Keratinocyte (primary cell): ENCODE measurements at regions not wholly inside any gene's neighbourhood (a gene's known extent, or its start where the extent isn't known, plus 50 kb on each side); places are given as distances from the start of the nearest gene placed in this dataset.

Source experiments
- DNase-seq: peaks from one replicate; pipeline ENCODE4 v3.0.0-alpha.2; 2011; ENCODE audit warnings: low read depth, missing footprints, low spot score
- FAIRE-seq: peaks from 2 replicates; lab custom pipeline; 2011; peaks lifted over from hg19 to GRCh38; lab: Jason Lieb, UNC
- H2AFZ ChIP-seq: 2 replicates; pipeline ENCODE4 v1.6.0; 2012; ENCODE audit warnings: low read length, control low read depth, inconsistent platforms; ENCODE audit not compliant: control insufficient read depth
- H3K27ac ChIP-seq: 2 replicates; pipeline ENCODE4 v1.5.1; 2011; ENCODE audit warnings: low read length; ENCODE audit not compliant: control insufficient read depth, insufficient read depth
- H3K27me3 ChIP-seq: 3 replicates; pipeline ENCODE4 v1.6.0; 2011; ENCODE audit warnings: low read length; ENCODE audit not compliant: control insufficient read depth, insufficient read depth; ENCODE audit errors: extremely low read depth
- H3K36me3 ChIP-seq, 2 experiments: 2 replicates in 1 of 2; 3 replicates in 1 of 2; pipeline ENCODE4 v1.5.1; 2011; ENCODE audit warnings: low read length in 2 of 2, mild to moderate bottlenecking in 1 of 2; ENCODE audit not compliant: control insufficient read depth in 2 of 2, insufficient read depth in 2 of 2; ENCODE audit errors: extremely low read depth in 1 of 2
- H3K4me1 ChIP-seq: 3 replicates; pipeline ENCODE4 v1.5.1; 2011; ENCODE audit warnings: low read length; ENCODE audit not compliant: control insufficient read depth, insufficient read depth; ENCODE audit errors: extremely low read depth
- H3K4me2 ChIP-seq: 3 replicates; pipeline ENCODE4 v1.6.0; 2011; ENCODE audit warnings: low read depth, low read length; ENCODE audit not compliant: control insufficient read depth, insufficient read depth; ENCODE audit errors: extremely low read depth
- H3K4me3 ChIP-seq, 3 experiments: fragments of 200-600 bp in 1 of 3; sonication (generic) in 1 of 3; 2 replicates in 2 of 3; 3 replicates in 1 of 3; pipeline ENCODE4 v1.5.1; 2011 to 2016; ENCODE audit warnings: low read length in 3 of 3, mild to moderate bottlenecking in 3 of 3, control low read depth in 2 of 3, inconsistent platforms in 1 of 3, low read depth in 1 of 3, mixed read lengths in 1 of 3, mixed run types in 1 of 3, moderate library complexity in 1 of 3; ENCODE audit not compliant: control insufficient read depth in 2 of 3, insufficient read depth in 2 of 3; ENCODE audit errors: extremely low read depth in 1 of 3
- H3K79me2 ChIP-seq: 2 replicates; pipeline ENCODE4 v1.6.0; 2012; ENCODE audit warnings: low read length; ENCODE audit not compliant: control insufficient read depth, insufficient read depth
- H3K9ac ChIP-seq: 3 replicates; pipeline ENCODE4 v1.6.0; 2011; ENCODE audit warnings: low read length; ENCODE audit not compliant: control insufficient read depth, insufficient read depth; ENCODE audit errors: extremely low read depth
- H3K9me1 ChIP-seq: 3 replicates; pipeline ENCODE4 v1.6.0; 2011; ENCODE audit warnings: low read length; ENCODE audit not compliant: control insufficient read depth, insufficient read depth; ENCODE audit errors: extremely low read depth
- H3K9me3 ChIP-seq: 2 replicates; pipeline ENCODE4 v1.5.1; 2012; ENCODE audit warnings: low read depth, low read length; ENCODE audit not compliant: control insufficient read depth
- H4K20me1 ChIP-seq: 3 replicates; pipeline ENCODE4 v1.6.0; 2011; ENCODE audit warnings: low read length; ENCODE audit not compliant: control insufficient read depth, insufficient read depth; ENCODE audit errors: extremely low read depth
- EZH2 ChIP-seq: IDR thresholded peaks from one replicate; pipeline ENCODE4 v1.6.1; 2012; ENCODE audit warnings: inconsistent platforms, mild to moderate bottlenecking, low read length, moderate library complexity
- dilution Hi-C: fragments of 300-500 bp; cut with MboI; formaldehyde crosslinking; loops from one replicate; pipeline ENCODE4 v1.7.0; 2020; ENCODE audit warnings: low sequenced_read_pairs; ENCODE audit not compliant: extremely low pct_ligation_motif_present
- TF ChIP-seq, protein P1 (sequence below), 3 experiments: IDR thresholded peaks in 1 of 3; conservative IDR thresholded peaks in 1 of 3; optimal IDR thresholded peaks in 1 of 3; 2 replicates in 2 of 3; 3 replicates in 1 of 3; pipeline versions ENCODE3 to v1.5.1; 2011; ENCODE audit warnings: low read length in 3 of 3, mild to moderate bottlenecking in 3 of 3, moderate library complexity in 2 of 3, control low read depth in 1 of 3, inconsistent platforms in 1 of 3; ENCODE audit not compliant: insufficient read depth in 2 of 3; ENCODE audit errors: extremely low read depth in 1 of 3

DNA sequence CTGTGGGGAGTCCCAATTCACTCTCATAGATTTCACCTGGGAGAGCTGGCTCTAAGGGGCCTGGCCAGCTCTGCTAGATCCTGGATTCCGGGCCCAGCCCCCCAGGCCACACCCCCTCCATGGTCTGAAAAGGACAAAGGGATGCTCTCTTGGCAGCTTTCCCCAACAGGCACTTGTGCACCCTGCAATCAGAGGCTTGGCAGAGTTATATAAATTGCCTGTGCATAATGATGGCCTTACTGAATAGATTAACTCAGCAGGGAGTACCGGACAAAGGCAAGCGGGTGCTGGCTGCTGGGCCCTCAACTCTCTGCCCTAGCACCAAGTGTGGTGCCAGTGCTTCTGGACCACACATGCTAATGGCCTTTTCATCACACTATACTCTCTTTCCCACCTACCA lies 461.6 kb downstream of the BUD13 start:
- dilution Hi-C loops: no loop called here

DNA sequence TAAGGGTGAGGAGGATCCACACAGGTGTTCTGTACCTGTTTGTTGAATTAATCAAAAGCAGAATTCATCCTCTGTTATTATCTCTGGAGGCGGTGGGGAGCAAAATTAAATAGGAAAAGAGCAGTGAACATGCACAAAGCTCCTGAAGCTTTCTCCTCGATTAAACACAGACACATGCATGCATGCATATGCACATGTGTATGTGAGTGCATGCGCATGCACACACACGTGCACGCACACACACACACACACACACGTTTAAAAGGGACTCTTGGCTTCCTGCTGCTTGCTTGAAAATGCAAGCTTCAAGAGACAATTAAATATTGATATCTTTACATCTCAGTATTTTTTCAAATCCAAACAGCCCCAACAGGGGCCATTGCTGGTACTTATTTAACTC lies 462.1 kb downstream of the BUD13 start:
- TF ChIP-seq, protein P1, sequence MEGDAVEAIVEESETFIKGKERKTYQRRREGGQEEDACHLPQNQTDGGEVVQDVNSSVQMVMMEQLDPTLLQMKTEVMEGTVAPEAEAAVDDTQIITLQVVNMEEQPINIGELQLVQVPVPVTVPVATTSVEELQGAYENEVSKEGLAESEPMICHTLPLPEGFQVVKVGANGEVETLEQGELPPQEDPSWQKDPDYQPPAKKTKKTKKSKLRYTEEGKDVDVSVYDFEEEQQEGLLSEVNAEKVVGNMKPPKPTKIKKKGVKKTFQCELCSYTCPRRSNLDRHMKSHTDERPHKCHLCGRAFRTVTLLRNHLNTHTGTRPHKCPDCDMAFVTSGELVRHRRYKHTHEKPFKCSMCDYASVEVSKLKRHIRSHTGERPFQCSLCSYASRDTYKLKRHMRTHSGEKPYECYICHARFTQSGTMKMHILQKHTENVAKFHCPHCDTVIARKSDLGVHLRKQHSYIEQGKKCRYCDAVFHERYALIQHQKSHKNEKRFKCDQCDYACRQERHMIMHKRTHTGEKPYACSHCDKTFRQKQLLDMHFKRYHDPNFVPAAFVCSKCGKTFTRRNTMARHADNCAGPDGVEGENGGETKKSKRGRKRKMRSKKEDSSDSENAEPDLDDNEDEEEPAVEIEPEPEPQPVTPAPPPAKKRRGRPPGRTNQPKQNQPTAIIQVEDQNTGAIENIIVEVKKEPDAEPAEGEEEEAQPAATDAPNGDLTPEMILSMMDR (optimal IDR thresholded peaks at IDR 0.05 in 1 of 3, IDR thresholded peaks at IDR 0.05 in 1 of 3, conservative IDR thresholded peaks at IDR 0.05 in 1 of 3; ENCODE audit: extremely low read depth in 1 of 3, insufficient read depth in 2 of 3, low read length in 3 of 3): no peak
- TF ChIP-seq EZH2: no peak
- Histone ChIP-seq H3K4me1 (peaks cover 5% of the 10 kb centered on the region), H3K79me2 (no peaks in the 10 kb centered on the region), H3K9ac (no peak overlapping the region), H4K20me1 (no peaks in the 10 kb centered on the region), H3K27me3 (no peaks in the 10 kb centered on the region), H3K27ac (no peak overlapping the region), H3K4me3 (no peak overlapping the region), H3K36me3 (no peaks in the 10 kb centered on the region), H3K9me1 (no peaks in the 10 kb centered on the region), H3K9me3 (no peaks in the 10 kb centered on the region), H3K4me2 (no peak overlapping the region), H2AFZ (no peak overlapping the region)
- dilution Hi-C loops: no loop called here
- FAIRE-seq (no peak), DNase-seq (no peak)

More for the DNA sequence above, 461.6 kb downstream of the BUD13 start:
- DNase-seq: no peak
- Histone ChIP-seq H3K27me3 (no peaks in the 10 kb centered on the region), H3K4me3 (no peak overlapping the region), H2AFZ (no peak overlapping the region), H3K36me3 (no peaks in the 10 kb centered on the region), H3K9ac (no peak overlapping the region), H3K27ac (no peak overlapping the region), H3K9me1 (no peaks in the 10 kb centered on the region), H3K4me2 (no peak overlapping the region), H3K4me1 (peaks cover 5% of the 10 kb centered on the region), H3K79me2 (no peaks in the 10 kb centered on the region), H4K20me1 (no peaks in the 10 kb centered on the region), H3K9me3 (no peaks in the 10 kb centered on the region)
- TF ChIP-seq EZH2: no peak
- TF ChIP-seq, protein P1 (optimal IDR thresholded peaks at IDR 0.05 in 1 of 3, IDR thresholded peaks at IDR 0.05 in 1 of 3, conservative IDR thresholded peaks at IDR 0.05 in 1 of 3; ENCODE audit: extremely low read depth in 1 of 3, insufficient read depth in 2 of 3, low read length in 3 of 3): no peak
- no peak for FAIRE-seq
